Activated naive CD8-positive, alpha-beta T cell treated with anti-CD3 and anti-CD28 coated beads, Interleukin-2, amount 50 U/mL, for 24 hours (primary cell): ENCODE measurements at regions not wholly inside any gene's neighbourhood (a gene's known extent, or its start where the extent isn't known, plus 50 kb on each side); places are given as distances from the start of the nearest gene placed in this dataset.
"Not testable (repeated sequence)": the region's sequence is repeated elsewhere in the genome, so short reads cannot be mapped to it uniquely, and the experiment has no call there.

Experiments used
- ATAC-seq: fragments of 150-1000 bp; cut with Tn5 transposase; one replicate; pipeline ENCODE4 v1.10.0; 2021
- DNase-seq: peaks from one replicate; pipeline ENCODE4 v3.0.0; 2021
- H3K27ac Mint-ChIP-seq: one replicate; pipeline ENCODE4 v1.8.0; 2021; ENCODE audit warnings: mild to moderate bottlenecking, mixed read lengths
- H3K27me3 Mint-ChIP-seq: one replicate; pipeline ENCODE4 v1.8.0; 2021; ENCODE audit warnings: mixed read lengths
- H3K36me3 Mint-ChIP-seq: one replicate; pipeline ENCODE4 v1.8.0; 2021; ENCODE audit warnings: low read depth, mixed read lengths
- H3K4me1 Mint-ChIP-seq: one replicate; pipeline ENCODE4 v1.8.0; 2021; ENCODE audit warnings: mixed read lengths
- H3K4me3 Mint-ChIP-seq: one replicate; pipeline ENCODE4 v1.8.0; 2021; ENCODE audit warnings: mild to moderate bottlenecking, moderate library complexity, mixed read lengths
- H3K9me3 Mint-ChIP-seq: one replicate; pipeline ENCODE4 v1.8.0; 2021; ENCODE audit warnings: mixed read lengths

DNA sequence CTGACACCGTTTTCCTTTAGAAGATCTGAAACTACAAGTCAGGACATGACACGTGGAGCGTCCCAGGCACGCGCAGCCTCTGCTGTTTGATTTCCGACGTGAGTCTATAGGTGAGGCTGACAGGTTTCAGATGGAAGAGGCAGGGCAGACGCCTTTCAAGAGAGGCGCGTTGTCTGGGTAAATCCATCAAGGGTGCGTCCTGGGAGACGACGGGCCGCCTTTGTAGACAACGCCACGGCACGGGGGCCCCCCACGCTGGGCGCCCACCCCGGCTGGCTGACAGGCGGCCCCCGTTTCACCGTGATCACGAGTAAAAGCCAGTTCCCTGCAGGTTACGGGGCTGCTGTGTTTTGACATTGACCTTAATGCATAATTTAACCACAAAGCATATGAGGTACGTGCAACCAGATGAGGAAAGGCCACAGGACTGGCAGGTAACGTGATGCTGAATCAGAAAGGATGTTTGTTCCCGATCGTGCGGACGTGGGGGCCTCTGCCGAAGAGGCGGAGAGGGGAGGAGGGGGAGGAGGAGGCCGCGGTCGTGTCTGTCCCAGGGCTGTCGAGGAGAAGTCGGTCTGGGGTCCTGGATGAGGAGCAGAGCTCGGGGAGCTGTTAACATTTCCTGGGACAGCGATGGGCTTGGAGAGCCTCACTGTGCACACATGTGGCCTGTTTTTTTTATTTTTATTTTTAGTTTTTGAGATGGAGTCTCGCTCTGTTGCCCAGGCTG, 51.1 kb upstream of the PPP2R3B start:
- no peak for DNase-seq
- peaks cover 21% of the 10 kb centered on the region for H3K9me3 Mint-ChIP-seq
- H3K4me1 Mint-ChIP-seq = peaks cover 4% of the 10 kb centered on the region
- no peak overlapping the region for H3K4me3 Mint-ChIP-seq
- H3K27me3 Mint-ChIP-seq = peaks cover 4% of the 10 kb centered on the region
- no peaks in the 10 kb centered on the region for H3K36me3 Mint-ChIP-seq
- no peak overlapping the region for H3K27ac Mint-ChIP-seq
- ATAC-seq = peak; percentile 40

DNA sequence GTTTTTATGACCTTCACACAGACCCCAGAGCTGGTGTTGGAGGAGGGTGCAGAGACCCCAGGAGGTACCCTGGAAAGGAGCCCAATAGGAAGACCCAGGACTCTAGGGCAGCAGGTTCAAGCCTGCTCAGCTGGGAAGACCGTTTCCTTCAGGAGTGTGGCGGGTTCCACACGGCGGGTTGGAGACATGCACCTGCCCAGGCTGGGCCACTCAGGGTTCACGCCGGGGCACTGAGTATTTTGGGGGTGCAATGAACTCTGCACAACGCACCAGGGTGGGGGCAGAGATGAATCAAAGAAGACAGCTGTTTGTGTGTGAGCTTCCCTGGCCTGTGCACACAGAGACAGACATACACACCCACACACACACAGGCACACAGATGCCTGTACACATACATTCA, 52.5 kb upstream of the PPP2R3B start:
- H3K27ac Mint-ChIP-seq = no peak overlapping the region
- H3K27me3 Mint-ChIP-seq = peaks cover 4% of the 10 kb centered on the region
- peaks cover 4% of the 10 kb centered on the region for H3K4me1 Mint-ChIP-seq
- no peak for ATAC-seq
- DNase-seq = no peak
- no peak overlapping the region for H3K4me3 Mint-ChIP-seq
- no peaks in the 10 kb centered on the region for H3K36me3 Mint-ChIP-seq
- peaks cover 21% of the 10 kb centered on the region for H3K9me3 Mint-ChIP-seq

- peaks cover 4% of the 10 kb centered on the region for H3K4me1 Mint-ChIP-seq
- H3K27me3 Mint-ChIP-seq = peaks cover 4% of the 10 kb centered on the region
- peaks cover 21% of the 10 kb centered on the region for H3K9me3 Mint-ChIP-seq
- no peak overlapping the region for H3K4me3 Mint-ChIP-seq
- ATAC-seq (no peak), DNase-seq (no peak)
- no peaks in the 10 kb centered on the region for H3K36me3 Mint-ChIP-seq
- H3K27ac Mint-ChIP-seq = no peak overlapping the region
Measured at GRCh38 chrX:439719-440118, 53.0 kb upstream of the PPP2R3B start.

GRCh38 chrX:440636-441035, 53.9 kb upstream of the PPP2R3B start:
- Mint-ChIP-seq H3K4me1 (peaks cover 4% of the 10 kb centered on the region), H3K36me3 (no peaks in the 10 kb centered on the region), H3K4me3 (no peak overlapping the region), H3K27me3 (peaks cover 4% of the 10 kb centered on the region), H3K9me3 (peaks cover 21% of the 10 kb centered on the region), H3K27ac (no peak overlapping the region)
- DNase-seq (no peak), ATAC-seq (no peak)

GRCh38 chrX:443536-444210, 57.0 kb upstream of the PPP2R3B start:
- H3K4me3 Mint-ChIP-seq = no peak overlapping the region
- no peak for ATAC-seq

GRCh38 chrX:444305-444704, 57.6 kb upstream of the PPP2R3B start:
- H3K27ac Mint-ChIP-seq = no peak overlapping the region
- ATAC-seq = peak; percentile 69

More at GRCh38 chrX:443536-444210, 57.0 kb upstream of the PPP2R3B start:
- Mint-ChIP-seq H3K27ac (no peak overlapping the region), H3K4me1 (no peaks in the 10 kb centered on the region), H3K36me3 (no peaks in the 10 kb centered on the region), H3K27me3 (peaks cover 2% of the 10 kb centered on the region), H3K9me3 (peaks cover 17% of the 10 kb centered on the region)
- no peak for DNase-seq

DNA sequence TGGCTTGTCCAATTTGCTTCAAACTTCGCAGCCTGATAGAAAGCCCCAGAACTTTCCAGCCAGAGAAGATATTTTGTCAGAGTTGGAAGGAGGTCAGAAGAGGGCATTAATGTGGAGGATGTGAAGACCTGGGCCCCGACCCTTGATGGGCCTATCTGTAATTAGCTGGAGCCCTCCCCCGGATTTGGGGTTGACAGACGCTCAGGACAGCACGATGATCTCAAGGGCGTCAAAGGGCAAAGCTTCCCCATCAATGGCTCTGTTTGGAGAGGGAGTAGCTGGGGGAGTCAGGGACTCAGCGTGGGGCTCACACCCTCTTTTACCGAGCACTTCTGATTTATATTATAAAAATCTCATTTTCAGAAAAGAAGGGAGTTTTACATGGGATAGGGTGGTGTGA, 59.0 kb upstream of the PPP2R3B start:
- H3K4me1 Mint-ChIP-seq = no peaks in the 10 kb centered on the region
- peaks cover 4% of the 10 kb centered on the region for H3K9me3 Mint-ChIP-seq
- no peak overlapping the region for H3K4me3 Mint-ChIP-seq
- ATAC-seq = no peak
- no peak for DNase-seq
- H3K36me3 Mint-ChIP-seq = no peaks in the 10 kb centered on the region
- H3K27ac Mint-ChIP-seq = no peak overlapping the region
- H3K27me3 Mint-ChIP-seq = peaks cover 2% of the 10 kb centered on the region

More at GRCh38 chrX:444305-444704, 57.6 kb upstream of the PPP2R3B start:
- no peaks in the 10 kb centered on the region for H3K36me3 Mint-ChIP-seq
- peaks cover 17% of the 10 kb centered on the region for H3K9me3 Mint-ChIP-seq
- no peak overlapping the region for H3K4me3 Mint-ChIP-seq
- DNase-seq = no peak
- H3K4me1 Mint-ChIP-seq = no peaks in the 10 kb centered on the region
- H3K27me3 Mint-ChIP-seq = peaks cover 2% of the 10 kb centered on the region

- no peak for DNase-seq
- no peaks in the 10 kb centered on the region for H3K9me3 Mint-ChIP-seq
- no peak overlapping the region for H3K27ac Mint-ChIP-seq
- peaks cover 2% of the 10 kb centered on the region for H3K27me3 Mint-ChIP-seq
- no peaks in the 10 kb centered on the region for H3K36me3 Mint-ChIP-seq
- no peak overlapping the region for H3K4me3 Mint-ChIP-seq
- H3K4me1 Mint-ChIP-seq = no peaks in the 10 kb centered on the region
- ATAC-seq = no peak
Measured at GRCh38 chrX:446245-446644, 59.5 kb upstream of the PPP2R3B start.

DNA sequence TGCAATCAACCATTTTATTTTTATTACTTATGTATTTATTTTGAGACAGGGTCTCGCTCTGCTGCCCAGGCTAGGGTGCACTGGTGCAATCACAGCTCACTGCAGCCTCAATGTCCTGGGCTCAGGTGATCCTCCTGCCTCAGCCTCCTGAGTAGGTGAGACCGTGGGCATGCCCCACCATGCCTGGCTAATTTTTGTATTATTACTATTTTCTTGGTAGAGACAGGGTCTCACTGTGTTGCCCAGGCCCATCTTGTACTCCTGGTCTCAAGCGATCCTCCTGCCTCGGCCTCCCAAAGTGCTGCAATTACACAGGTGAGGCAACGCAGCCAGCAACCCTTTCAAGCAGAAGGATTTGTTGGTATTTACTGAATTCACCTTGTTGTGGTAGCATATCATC, 60.3 kb upstream of the PPP2R3B start:
- H3K27me3 Mint-ChIP-seq = peaks cover 3% of the 10 kb centered on the region
- H3K4me1 Mint-ChIP-seq = no peaks in the 10 kb centered on the region
- no peaks in the 10 kb centered on the region for H3K9me3 Mint-ChIP-seq
- no peak overlapping the region for H3K4me3 Mint-ChIP-seq
- no peak for ATAC-seq
- H3K27ac Mint-ChIP-seq = no peak overlapping the region
- no peak for DNase-seq
- H3K36me3 Mint-ChIP-seq = no peaks in the 10 kb centered on the region

- H3K4me3 Mint-ChIP-seq, ATAC-seq, DNase-seq, H3K9me3 Mint-ChIP-seq, H3K4me1 Mint-ChIP-seq, H3K36me3 Mint-ChIP-seq, H3K27ac Mint-ChIP-seq: not testable (repeated sequence)
- H3K27me3 Mint-ChIP-seq = peaks cover 10% of the 10 kb centered on the region
Measured at GRCh38 chrX:451750-452149, 65.0 kb upstream of the PPP2R3B start.

GRCh38 chrX:452598-452997, 65.9 kb upstream of the PPP2R3B start:
- Mint-ChIP-seq H3K27ac (no peak overlapping the region), H3K36me3 (no peaks in the 10 kb centered on the region), H3K4me1 (no peaks in the 10 kb centered on the region), H3K9me3 (peaks cover 7% of the 10 kb centered on the region), H3K27me3 (peaks cover 16% of the 10 kb centered on the region), H3K4me3 (no peak overlapping the region)
- no peak for DNase-seq
- no peak for ATAC-seq

- DNase-seq, H3K9me3 Mint-ChIP-seq, H3K36me3 Mint-ChIP-seq, H3K27ac Mint-ChIP-seq, H3K4me3 Mint-ChIP-seq, H3K4me1 Mint-ChIP-seq, ATAC-seq: not testable (repeated sequence)
- H3K27me3 Mint-ChIP-seq = peaks cover 16% of the 10 kb centered on the region
Measured at GRCh38 chrX:454514-454913, 67.8 kb upstream of the PPP2R3B start.

- H3K4me3 Mint-ChIP-seq = no peak overlapping the region
- DNase-seq = no peak
- no peaks in the 10 kb centered on the region for H3K36me3 Mint-ChIP-seq
- H3K27ac Mint-ChIP-seq = no peak overlapping the region
- H3K4me1 Mint-ChIP-seq = no peaks in the 10 kb centered on the region
- H3K27me3 Mint-ChIP-seq = peaks cover 16% of the 10 kb centered on the region
- H3K9me3 Mint-ChIP-seq = peaks cover 7% of the 10 kb centered on the region
- ATAC-seq = no peak
Measured at GRCh38 chrX:455199-455598, 68.5 kb upstream of the PPP2R3B start.

- no peak for ATAC-seq
- peaks cover 7% of the 10 kb centered on the region for H3K9me3 Mint-ChIP-seq
- H3K27me3 Mint-ChIP-seq = peaks cover 16% of the 10 kb centered on the region
- H3K4me3 Mint-ChIP-seq = no peak overlapping the region
- H3K4me1 Mint-ChIP-seq = no peaks in the 10 kb centered on the region
- no peaks in the 10 kb centered on the region for H3K36me3 Mint-ChIP-seq
- DNase-seq = no peak
- H3K27ac Mint-ChIP-seq = no peak overlapping the region
Measured at GRCh38 chrX:455673-456072, 69.0 kb upstream of the PPP2R3B start.

DNA sequence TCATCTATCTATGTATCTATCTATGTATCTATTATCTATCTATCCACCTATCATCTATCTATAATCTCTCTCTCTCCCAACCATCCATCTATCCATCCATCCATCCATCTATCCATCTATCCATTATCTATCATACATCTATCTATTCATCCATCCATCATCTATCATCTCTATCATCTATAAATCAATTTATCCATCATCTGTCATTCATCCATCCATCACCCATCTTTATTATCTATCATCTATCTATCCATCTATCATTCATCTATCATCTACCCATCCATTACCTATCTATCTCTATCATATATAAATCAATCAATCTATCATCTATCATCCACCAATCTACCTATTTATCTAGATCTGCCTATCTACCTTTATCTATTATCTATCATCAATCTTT, 69.4 kb upstream of the PPP2R3B start:
- DNase-seq (no peak), ATAC-seq (no peak)
- H3K4me3 Mint-ChIP-seq = no peak overlapping the region
- H3K27ac Mint-ChIP-seq = no peak overlapping the region
- H3K36me3 Mint-ChIP-seq = no peaks in the 10 kb centered on the region
- peaks cover 7% of the 10 kb centered on the region for H3K9me3 Mint-ChIP-seq
- H3K27me3 Mint-ChIP-seq = peaks cover 16% of the 10 kb centered on the region
- no peaks in the 10 kb centered on the region for H3K4me1 Mint-ChIP-seq
